Hematopoietic multipotent progenitor cell (in vitro differentiated cells): ENCODE measurements at regions not wholly inside any gene's neighbourhood (a gene's known extent, or its start where the extent isn't known, plus 50 kb on each side); places are given as distances from the start of the nearest gene placed in this dataset.

Experiments used
- DNase-seq, 3 donors: peaks; one replicate each; pipeline ENCODE4 v3.0.0-alpha.2; 2011 to 2015; ENCODE audit warnings: low read depth in 2 of 3, low spot score in 2 of 3

- DNase-seq: peak; percentile 7 to 76 (median 41)
Observed at GRCh38 chr3:39000008-39000450, 51.7 kb downstream of the SCN11A start.

GRCh38 chr3:38998086-38998485 is 53.7 kb downstream of the SCN11A start:
- DNase-seq: no peak

- no peak for DNase-seq
Observed at GRCh38 chr3:38996193-38996592, 55.6 kb downstream of the SCN11A start.

- DNase-seq: no peak
Observed at GRCh38 chr3:38994251-38994650, 57.5 kb downstream of the SCN11A start.

- DNase-seq: no peak
Observed at GRCh38 chr3:38992117-38992760, 59.5 kb downstream of the SCN11A start.

GRCh38 chr3:38990621-38991020 is 61.1 kb downstream of the SCN11A start:
- DNase-seq: no peak

- no peak for DNase-seq
Observed at GRCh38 chr3:38989917-38990510, 61.7 kb downstream of the SCN11A start.

- DNase-seq: no peak
Observed at GRCh38 chr3:38988955-38989354, 62.8 kb downstream of the SCN11A start.

- DNase-seq: no peak
Observed at GRCh38 chr3:38987456-38987855, 64.3 kb downstream of the SCN11A start.

- DNase-seq: no peak
Observed at GRCh38 chr3:38986901-38987300, 64.8 kb downstream of the SCN11A start.

GRCh38 chr3:38985981-38986380 is 65.8 kb downstream of the SCN11A start:
- no peak for DNase-seq

GRCh38 chr3:38985581-38985980 is 66.2 kb downstream of the SCN11A start:
- no peak for DNase-seq

GRCh38 chr3:38984731-38985130 is 67.0 kb downstream of the SCN11A start:
- no peak for DNase-seq

GRCh38 chr3:38984110-38984509 is 67.6 kb downstream of the SCN11A start:
- no peak for DNase-seq

- peak in 1 of 3 donors; percentile 46 for DNase-seq
Observed at GRCh38 chr3:38980938-38981337, 70.8 kb downstream of the SCN11A start.

- DNase-seq: no peak
Observed at GRCh38 chr3:38978729-38979128, 73.0 kb downstream of the SCN11A start.

- no peak for DNase-seq
Observed at GRCh38 chr3:38970851-38971638, 80.7 kb downstream of the SCN11A start.

- no peak for DNase-seq
Observed at GRCh38 chr3:38969317-38970235, 82.2 kb downstream of the SCN11A start.

- DNase-seq: no peak
Observed at GRCh38 chr3:38968891-38969290, 82.9 kb downstream of the SCN11A start.

GRCh38 chr3:38968403-38968802 is 83.3 kb downstream of the SCN11A start:
- DNase-seq: no peak

- no peak for DNase-seq
Observed at GRCh38 chr3:38967693-38967989, 84.1 kb downstream of the SCN11A start.
